K562 (cell line): ENCODE measurements at regions not wholly inside any gene's neighbourhood (a gene's known extent, or its start where the extent isn't known, plus 50 kb on each side); places are given as distances from the start of the nearest gene placed in this dataset.

Experiments used
- ATAC-seq: fragments of 200-7000 bp; cut with Tn5 transposase; 3 replicates; pipeline ENCODE4 v1.9.1; 2020; ENCODE audit warnings: moderate library complexity
- BruUV-seq: library from RNA; stranded (reverse); fragments of 400-500 nt; replicated peaks from 2 replicates; lab custom pipeline; 2021; lab: Mats Ljungman, UMichigan
- CTCF ChIA-PET: fragments of 300-600 bp; formaldehyde crosslinking; extraction: SDS; loops from one replicate; lab custom pipeline; 2021; ENCODE audit warnings: low intra/inter-chr PET ratio; lab: Yijun Ruan, JAX
- POLR2A ChIA-PET: fragments of 300-600, 350-650 bp; sonication (Branson Sonifier 250); formaldehyde crosslinking; extraction: SDS; loops from one replicate; lab custom pipeline; 2021; ENCODE audit warnings: antibody characterized with exemption, inconsistent platforms; lab: Yijun Ruan, JAX
- DNase-seq, 4 experiments: peaks; one replicate each; pipeline versions ENCODE4 v3.0.0 to v3.0.0-alpha.2; 2011 to 2018; ENCODE audit warnings: low spot score in 3 of 4, mixed read lengths in 3 of 4; ENCODE audit errors: extremely low read depth in 1 of 4
- FAIRE-seq: peaks from 2 replicates; lab custom pipeline; 2011; peaks lifted over from hg19 to GRCh38; lab: Jason Lieb, UNC
- H2AFZ ChIP-seq: 2 replicates; pipeline ENCODE4 v1.6.0; 2011; ENCODE audit warnings: low read depth, low read length, control low read depth, inconsistent platforms
- H3K27ac ChIP-seq: fragments of 200-600 bp; 3 replicates; pipeline ENCODE4 v1.8.0; 2011; ENCODE audit warnings: low read depth, mild to moderate bottlenecking, control low read depth, inconsistent platforms, low read length, moderate library complexity, mixed read lengths; ENCODE audit errors: extremely low read depth
- H3K27me3 ChIP-seq, 2 experiments: fragments of 300-600 bp in 1 of 2; 2 replicates in 1 of 2; 3 replicates in 1 of 2; pipeline versions ENCODE4 v1.6.0 to v1.8.0; 2011; ENCODE audit warnings: inconsistent platforms in 2 of 2, low read length in 2 of 2, mild to moderate bottlenecking in 1 of 2, mixed read lengths in 1 of 2, moderate library complexity in 1 of 2; ENCODE audit not compliant: control insufficient read depth in 2 of 2, insufficient read depth in 2 of 2
- H3K36me3 ChIP-seq: fragments of 300-600 bp; 3 replicates; pipeline ENCODE4 v1.8.0; 2011; ENCODE audit warnings: mild to moderate bottlenecking, low read length, inconsistent platforms; ENCODE audit not compliant: control insufficient read depth, insufficient read depth
- H3K4me1 ChIP-seq, 2 experiments: fragments of 200-600 bp in 1 of 2; replicated peaks in 1 of 2; 2 replicates in 1 of 2; 3 replicates in 1 of 2; pipeline versions ENCODE4 v1.5.1 to v1.8.0; 2011; ENCODE audit warnings: inconsistent platforms in 2 of 2, low read length in 2 of 2, mild to moderate bottlenecking in 1 of 2, mixed read lengths in 1 of 2, moderate library complexity in 1 of 2; ENCODE audit not compliant: control insufficient read depth in 2 of 2, insufficient read depth in 2 of 2
- H3K4me2 ChIP-seq: 2 replicates; pipeline ENCODE4 v1.6.1; 2011; ENCODE audit warnings: low read length, control low read depth, inconsistent platforms, mixed read lengths; ENCODE audit not compliant: insufficient read depth
- H3K4me3 ChIP-seq: fragments of 200-600 bp; sonication (generic), shearing (Covaris generic); 2 replicates; pipeline ENCODE4 v1.5.1; 2016; ENCODE audit warnings: control low read depth, inconsistent platforms
- H3K79me2 ChIP-seq: fragments of 200-600 bp; 3 replicates; pipeline ENCODE4 v1.8.0; 2011; ENCODE audit warnings: low read length, inconsistent platforms; ENCODE audit not compliant: control insufficient read depth, insufficient read depth
- H3K9ac ChIP-seq, 2 experiments: 2 replicates each; pipeline versions ENCODE4 v1.6.0 to v1.6.1; 2011; ENCODE audit warnings: low read depth in 2 of 2, low read length in 2 of 2, control low read depth in 1 of 2, inconsistent platforms in 1 of 2, mild to moderate bottlenecking in 1 of 2, mixed read lengths in 1 of 2; ENCODE audit not compliant: insufficient read depth in 1 of 2
- H3K9me1 ChIP-seq: one replicate; pipeline ENCODE4 v1.6.0; 2011; ENCODE audit warnings: inconsistent platforms, mild to moderate bottlenecking, low read length, moderate library complexity; ENCODE audit not compliant: control insufficient read depth, insufficient read depth
- H3K9me3 ChIP-seq: replicated peaks from 2 replicates; pipeline ENCODE4 v1.5.1; 2011; ENCODE audit warnings: low read depth, low read length, inconsistent platforms; ENCODE audit not compliant: control insufficient read depth, insufficient read depth
- H4K20me1 ChIP-seq: replicated peaks from 2 replicates; pipeline ENCODE4 v1.6.1; 2011; ENCODE audit warnings: low read length, inconsistent platforms, mixed read lengths; ENCODE audit not compliant: control insufficient read depth, insufficient read depth
- ELF4 ChIP-seq: fragments of 450-650 bp; formaldehyde crosslinking; IDR thresholded peaks from 2 replicates; pipeline ENCODE4 v1.4.0; 2022; ENCODE audit warnings: missing genetic modification characterization
- HNRNPUL1 ChIP-seq: fragments of 200-400 bp; formaldehyde crosslinking; IDR thresholded peaks from 2 replicates; pipeline ENCODE4 v1.6.1; 2017; ENCODE audit warnings: low read length
- KLF13 ChIP-seq: fragments of 450-650 bp; IDR thresholded peaks from 2 replicates; pipeline ENCODE4 v1.6.1; 2016; ENCODE audit warnings: missing genetic modification characterization, low read depth, mild to moderate bottlenecking, missing compliant biosample characterization, moderate library complexity, borderline replicate concordance
- NR1H2 ChIP-seq: sonication (generic); formaldehyde crosslinking; IDR thresholded peaks from 2 replicates; pipeline ENCODE4 v1.4.0; 2020; ENCODE audit warnings: mild to moderate bottlenecking, missing genetic modification reagents
- U2AF2 ChIP-seq: fragments of 200-400 bp; formaldehyde crosslinking; optimal IDR thresholded peaks from 2 replicates; pipeline ENCODE3; 2017; ENCODE audit warnings: low read depth, mild to moderate bottlenecking, low read length
- YY1 ChIP-seq, 3 experiments: IDR thresholded peaks; 2 replicates each; pipeline ENCODE4 v1.6.1; 2011; ENCODE audit warnings: low read length in 2 of 3, mild to moderate bottlenecking in 2 of 3, moderate library complexity in 2 of 3, borderline replicate concordance in 1 of 3, control low read depth in 1 of 3, low read depth in 1 of 3; ENCODE audit not compliant: insufficient read depth in 3 of 3, insufficient replicate concordance in 2 of 3, control insufficient read depth in 1 of 3, insufficient read length in 1 of 3; ENCODE audit errors: extremely low read depth in 1 of 3
- ZC3H8 ChIP-seq: fragments of 450-650 bp; IDR thresholded peaks from 2 replicates; pipeline ENCODE4 v1.6.1; 2017
- WGBS: fragments of 100-300 bp; shearing (Covaris generic); methylation state at CpG from one replicate; pipeline ENCODE4 v1.1.6; 2016; ENCODE audit warnings: low coverage, mixed read lengths; ENCODE audit not compliant: insufficient coverage; ENCODE audit errors: missing lambda C conversion rate; 5-methylcytosine and 5-hydroxymethylcytosine counted together
- in situ Hi-C: fragments of 300-500 bp; cut with MboI; formaldehyde crosslinking; loops from 4 replicates; pipeline ENCODE4 v1.15.0; 2018; ENCODE audit warnings: inconsistent platforms, mixed read lengths
- intact Hi-C: fragments of 100-400 bp; cut with micrococcal nuclease; formaldehyde crosslinking; loops from 2 replicates; pipeline ENCODE4 v1.14.2; 2022
- TF ChIP-seq, protein P1 (sequence below): sonication (generic); formaldehyde crosslinking; IDR thresholded peaks from 2 replicates; pipeline ENCODE4 v1.8.1; 2022; ENCODE audit warnings: missing genetic modification reagents
- TF ChIP-seq, protein P2 (sequence below): fragments of 250-450 bp; sonication (Bioruptor Pico); IDR thresholded peaks from 2 replicates; pipeline ENCODE4 v1.6.1; 2021; ENCODE audit warnings: mild to moderate bottlenecking
- TF ChIP-seq, protein P3 (sequence below): fragments of 450-650 bp; formaldehyde crosslinking; IDR thresholded peaks from 2 replicates; pipeline ENCODE4 v1.4.0; 2020; ENCODE audit warnings: mild to moderate bottlenecking, moderate library complexity

DNA sequence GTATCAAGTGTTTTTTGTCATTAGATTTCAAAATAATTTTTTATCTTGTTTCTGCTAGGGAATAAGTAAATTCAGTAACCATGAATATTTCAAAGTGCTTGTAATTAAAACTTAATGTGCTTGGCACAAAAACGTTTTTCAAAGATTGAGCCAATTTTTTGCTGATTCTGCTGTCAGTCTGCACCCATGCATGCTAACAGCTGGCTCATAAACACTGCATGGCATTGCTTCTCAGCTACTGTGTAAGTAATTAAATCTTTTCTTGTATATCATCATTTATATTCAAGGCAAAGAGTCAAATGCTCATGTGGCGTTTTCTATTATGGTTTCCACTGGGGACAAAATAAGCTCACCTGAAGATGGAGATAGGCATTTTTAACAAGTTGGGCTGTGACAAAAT is 66.8 kb upstream of the SPANXN2 start:
- no peak overlapping the region for H2AFZ ChIP-seq
- H3K4me1 ChIP-seq: no peaks in the 10 kb centered on the region
- no peaks in the 10 kb centered on the region for H3K79me2 ChIP-seq
- H3K36me3 ChIP-seq: no peaks in the 10 kb centered on the region
- no peaks in the 10 kb centered on the region for H3K9me1 ChIP-seq
- no peaks in the 10 kb centered on the region for H3K27me3 ChIP-seq
- DNase-seq: no peak
- no peaks in the 10 kb centered on the region for H3K9me3 ChIP-seq
- intact Hi-C loops: no loop called here
- H3K4me3 ChIP-seq: no peak overlapping the region
- no peak overlapping the region for H3K4me2 ChIP-seq
- ATAC-seq: no peak
- no peaks in the 10 kb centered on the region for H4K20me1 ChIP-seq
- POLR2A ChIA-PET: no interaction called here
- 0% methylated on average over 2 of the region's 2 CpGs for WGBS
- in situ Hi-C loops: no loop called here
- no peak overlapping the region for H3K9ac ChIP-seq
- BruUV-seq: no TSS peak
- FAIRE-seq: no peak
- TF ChIP-seq, protein P1, sequence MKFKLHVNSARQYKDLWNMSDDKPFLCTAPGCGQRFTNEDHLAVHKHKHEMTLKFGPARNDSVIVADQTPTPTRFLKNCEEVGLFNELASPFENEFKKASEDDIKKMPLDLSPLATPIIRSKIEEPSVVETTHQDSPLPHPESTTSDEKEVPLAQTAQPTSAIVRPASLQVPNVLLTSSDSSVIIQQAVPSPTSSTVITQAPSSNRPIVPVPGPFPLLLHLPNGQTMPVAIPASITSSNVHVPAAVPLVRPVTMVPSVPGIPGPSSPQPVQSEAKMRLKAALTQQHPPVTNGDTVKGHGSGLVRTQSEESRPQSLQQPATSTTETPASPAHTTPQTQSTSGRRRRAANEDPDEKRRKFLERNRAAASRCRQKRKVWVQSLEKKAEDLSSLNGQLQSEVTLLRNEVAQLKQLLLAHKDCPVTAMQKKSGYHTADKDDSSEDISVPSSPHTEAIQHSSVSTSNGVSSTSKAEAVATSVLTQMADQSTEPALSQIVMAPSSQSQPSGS (CRISPR knock-in tag): no peak
- TF ChIP-seq ZC3H8: no peak
- no peak for TF ChIP-seq KLF13 (tag)
- TF ChIP-seq, protein P2, sequence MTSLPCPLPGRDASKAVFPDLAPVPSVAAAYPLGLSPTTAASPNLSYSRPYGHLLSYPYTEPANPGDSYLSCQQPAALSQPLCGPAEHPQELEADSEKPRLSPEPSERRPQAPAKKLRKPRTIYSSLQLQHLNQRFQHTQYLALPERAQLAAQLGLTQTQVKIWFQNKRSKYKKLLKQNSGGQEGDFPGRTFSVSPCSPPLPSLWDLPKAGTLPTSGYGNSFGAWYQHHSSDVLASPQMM (CRISPR knock-in tag): no peak
- TF ChIP-seq, protein P3, sequence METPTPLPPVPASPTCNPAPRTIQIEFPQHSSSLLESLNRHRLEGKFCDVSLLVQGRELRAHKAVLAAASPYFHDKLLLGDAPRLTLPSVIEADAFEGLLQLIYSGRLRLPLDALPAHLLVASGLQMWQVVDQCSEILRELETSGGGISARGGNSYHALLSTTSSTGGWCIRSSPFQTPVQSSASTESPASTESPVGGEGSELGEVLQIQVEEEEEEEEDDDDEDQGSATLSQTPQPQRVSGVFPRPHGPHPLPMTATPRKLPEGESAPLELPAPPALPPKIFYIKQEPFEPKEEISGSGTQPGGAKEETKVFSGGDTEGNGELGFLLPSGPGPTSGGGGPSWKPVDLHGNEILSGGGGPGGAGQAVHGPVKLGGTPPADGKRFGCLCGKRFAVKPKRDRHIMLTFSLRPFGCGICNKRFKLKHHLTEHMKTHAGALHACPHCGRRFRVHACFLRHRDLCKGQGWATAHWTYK: no peak
- no peak for TF ChIP-seq HNRNPUL1
- TF ChIP-seq YY1 (IDR thresholded peaks at IDR 0.05; ENCODE audit: borderline replicate concordance in 1 of 3, control insufficient read depth in 1 of 3, extremely low read depth in 1 of 3, insufficient read depth in 3 of 3, insufficient read length in 1 of 3, insufficient replicate concordance in 2 of 3, low read depth in 1 of 3, low read length in 2 of 3): no peak
- no peak for TF ChIP-seq ELF4 (CRISPR knock-in tag)
- no peak for TF ChIP-seq NR1H2 (CRISPR knock-in tag)
- TF ChIP-seq U2AF2: no peak
- CTCF ChIA-PET: no interaction called here
- no peak overlapping the region for H3K27ac ChIP-seq
